ENCODE measurements at regions not wholly inside any gene's neighbourhood (a gene's known extent, or its start where the extent isn't known, plus 50 kb on each side); places are given as distances from the start of the nearest gene placed in this dataset.

GRCh38 chr6:115631028-115631427 is 429.7 kb downstream of the FRK start:
- no peak for TF ChIP-seq CTCF (IDR thresholded peaks at IDR 0.05; ENCODE audit: unreplicated experiment)
- DNase-seq (ENCODE audit: low spot score in 2 of 2, unreplicated experiment in 2 of 2), result no peak
- Mint-ChIP-seq H3K27ac (no peak overlapping the region), H3K27me3 (ENCODE audit: low read depth) (no peaks in the 10 kb centered on the region), H3K4me1 (peaks cover 8% of the 10 kb centered on the region), H3K4me3 (no peak overlapping the region), H3K9me3 (no peaks in the 10 kb centered on the region), H3K36me3 (no peaks in the 10 kb centered on the region)

- H3K36me3 Mint-ChIP-seq, result no peaks in the 10 kb centered on the region
- H3K4me3 Mint-ChIP-seq, result no peak overlapping the region
- no peak for TF ChIP-seq CTCF (IDR thresholded peaks at IDR 0.05; ENCODE audit: unreplicated experiment)
- H3K27me3 Mint-ChIP-seq (ENCODE audit: low read depth), result no peaks in the 10 kb centered on the region
- H3K4me1 Mint-ChIP-seq, result peaks cover 8% of the 10 kb centered on the region
- H3K27ac Mint-ChIP-seq, result no peak overlapping the region
- H3K9me3 Mint-ChIP-seq, result peaks cover 5% of the 10 kb centered on the region
- DNase-seq (ENCODE audit: low spot score in 2 of 2, unreplicated experiment in 2 of 2), result no peak
Observed at GRCh38 chr6:115630424-115631024, 430.2 kb downstream of the FRK start.

DNA sequence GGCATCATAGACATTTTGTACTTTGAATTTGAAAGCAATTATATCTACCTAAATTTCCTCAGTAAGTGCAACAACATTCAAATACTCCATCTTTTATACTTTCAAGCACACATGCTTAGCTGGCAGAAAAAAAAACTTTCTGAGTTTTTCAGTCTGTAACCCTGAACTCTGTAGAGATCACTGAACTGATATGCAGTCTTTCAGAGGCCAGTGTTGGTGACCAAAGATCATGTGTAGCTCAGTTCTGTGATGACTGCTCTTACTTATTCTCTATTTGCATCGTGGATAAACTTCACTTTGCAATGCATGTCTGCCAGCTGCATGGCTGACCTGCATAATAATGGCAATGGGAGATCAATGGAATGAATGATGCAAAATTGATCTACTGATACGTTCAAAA is 431.3 kb downstream of the FRK start:
- no peaks in the 10 kb centered on the region for H3K36me3 Mint-ChIP-seq
- H3K27me3 Mint-ChIP-seq (ENCODE audit: low read depth), result no peaks in the 10 kb centered on the region
- H3K4me3 Mint-ChIP-seq, result no peak overlapping the region
- no peak overlapping the region for H3K27ac Mint-ChIP-seq
- no peak for TF ChIP-seq CTCF (IDR thresholded peaks at IDR 0.05; ENCODE audit: unreplicated experiment)
- peaks cover 5% of the 10 kb centered on the region for H3K4me1 Mint-ChIP-seq
- no peak for DNase-seq (ENCODE audit: low spot score in 2 of 2, unreplicated experiment in 2 of 2)
- peaks cover 7% of the 10 kb centered on the region for H3K9me3 Mint-ChIP-seq

DNA sequence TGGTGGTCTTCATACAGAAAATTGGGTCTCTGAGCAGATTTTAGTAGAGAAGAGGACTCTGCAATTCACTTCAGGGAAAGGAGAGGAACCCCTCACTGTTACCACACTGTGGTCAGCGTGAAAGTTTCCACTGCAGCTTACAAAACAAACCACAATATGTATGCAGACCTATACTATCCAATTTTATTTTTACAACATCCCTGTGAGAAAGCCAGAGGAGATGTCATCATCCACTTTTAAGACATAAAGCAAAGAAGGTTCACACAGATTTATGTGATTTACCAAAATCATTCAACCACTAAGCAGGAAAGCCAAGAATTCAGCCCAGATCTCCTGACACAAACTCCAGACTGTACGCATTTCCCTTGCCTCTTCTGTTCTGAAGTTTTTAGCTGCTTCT is 442.4 kb downstream of the FRK start:
- H3K27ac Mint-ChIP-seq, result no peak overlapping the region
- H3K27me3 Mint-ChIP-seq (ENCODE audit: low read depth), result no peaks in the 10 kb centered on the region
- no peak for TF ChIP-seq CTCF (IDR thresholded peaks at IDR 0.05; ENCODE audit: unreplicated experiment)
- H3K9me3 Mint-ChIP-seq, result peaks cover 3% of the 10 kb centered on the region
- peaks cover 6% of the 10 kb centered on the region for H3K4me1 Mint-ChIP-seq
- no peaks in the 10 kb centered on the region for H3K36me3 Mint-ChIP-seq
- no peak for DNase-seq (ENCODE audit: low spot score in 2 of 2, unreplicated experiment in 2 of 2)
- no peak overlapping the region for H3K4me3 Mint-ChIP-seq

DNA sequence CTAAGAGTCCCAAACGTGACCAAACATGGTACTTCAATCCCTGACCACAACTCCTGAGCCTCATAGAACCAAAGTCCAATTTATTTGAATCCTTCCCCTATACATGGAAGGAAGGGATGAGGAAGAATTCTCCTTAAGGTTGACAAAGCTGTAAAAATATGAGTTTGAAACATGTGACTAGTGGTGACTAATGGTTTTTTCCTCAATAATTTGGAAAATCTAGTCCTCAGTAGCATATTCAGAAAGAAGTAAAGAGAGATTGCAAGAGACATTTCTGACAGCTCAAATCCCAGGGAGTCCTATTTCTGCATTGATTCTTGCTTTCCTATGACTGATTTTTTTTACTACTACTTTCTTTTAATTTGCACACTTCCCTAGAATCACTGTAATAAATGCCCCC is 443.7 kb downstream of the FRK start:
- Mint-ChIP-seq H3K4me1 (peaks cover 8% of the 10 kb centered on the region), H3K27ac (no peak overlapping the region), H3K9me3 (peaks cover 3% of the 10 kb centered on the region), H3K27me3 (ENCODE audit: low read depth) (no peaks in the 10 kb centered on the region), H3K4me3 (no peak overlapping the region), H3K36me3 (no peaks in the 10 kb centered on the region)
- DNase-seq (ENCODE audit: low spot score in 2 of 2, unreplicated experiment in 2 of 2), result no peak
- TF ChIP-seq CTCF (IDR thresholded peaks at IDR 0.05; ENCODE audit: unreplicated experiment), result no peak

DNA sequence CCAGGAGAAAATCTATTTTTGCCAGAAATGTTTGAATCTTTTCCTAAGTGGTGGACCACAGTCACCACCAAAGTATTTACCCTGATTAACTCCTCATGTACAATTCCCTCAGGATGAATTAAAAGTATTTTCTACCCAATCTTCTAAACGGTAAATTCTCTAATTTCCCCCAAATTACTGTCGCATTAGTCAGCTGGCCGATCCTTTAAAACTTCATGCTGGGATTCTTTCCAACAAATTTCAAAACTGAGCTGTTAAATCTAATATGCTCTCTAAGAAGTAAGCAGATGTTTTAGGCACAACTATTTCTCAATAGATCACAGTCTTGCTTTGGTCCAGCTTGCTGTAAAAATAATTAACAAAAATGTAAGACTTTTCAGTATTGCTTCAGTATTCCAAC is 447.2 kb downstream of the FRK start:
- DNase-seq (ENCODE audit: low spot score in 2 of 2, unreplicated experiment in 2 of 2), result no peak
- no peak overlapping the region for H3K27ac Mint-ChIP-seq
- no peak for TF ChIP-seq CTCF (IDR thresholded peaks at IDR 0.05; ENCODE audit: unreplicated experiment)

More for the DNA sequence above, 447.2 kb downstream of the FRK start:
- Mint-ChIP-seq H3K9me3 (peaks cover 3% of the 10 kb centered on the region), H3K36me3 (no peaks in the 10 kb centered on the region), H3K4me1 (peaks cover 19% of the 10 kb centered on the region), H3K27me3 (ENCODE audit: low read depth) (no peaks in the 10 kb centered on the region), H3K4me3 (no peak overlapping the region)

Measured in mesothelial cell of epicardium (in vitro differentiated cells).